Stimulated activated CD8-positive, alpha-beta memory T cell treated with anti-CD3 and anti-CD28 coated beads, Interleukin-4, amount 100 ng/mL, for 4 hours (primary cell): ENCODE measurements at regions not wholly inside any gene's neighbourhood (a gene's known extent, or its start where the extent isn't known, plus 50 kb on each side); places are given as distances from the start of the nearest gene placed in this dataset.
"Not testable (repeated sequence)": the region's sequence is repeated elsewhere in the genome, so short reads cannot be mapped to it uniquely, and the experiment has no call there.

ENCODE experiments used
- DNase-seq, 2 donors: peaks; one replicate each; pipeline ENCODE4 v3.0.0-alpha.2; 2020; ENCODE audit warnings: low read depth in 2 of 2, low spot score in 1 of 2

DNA sequence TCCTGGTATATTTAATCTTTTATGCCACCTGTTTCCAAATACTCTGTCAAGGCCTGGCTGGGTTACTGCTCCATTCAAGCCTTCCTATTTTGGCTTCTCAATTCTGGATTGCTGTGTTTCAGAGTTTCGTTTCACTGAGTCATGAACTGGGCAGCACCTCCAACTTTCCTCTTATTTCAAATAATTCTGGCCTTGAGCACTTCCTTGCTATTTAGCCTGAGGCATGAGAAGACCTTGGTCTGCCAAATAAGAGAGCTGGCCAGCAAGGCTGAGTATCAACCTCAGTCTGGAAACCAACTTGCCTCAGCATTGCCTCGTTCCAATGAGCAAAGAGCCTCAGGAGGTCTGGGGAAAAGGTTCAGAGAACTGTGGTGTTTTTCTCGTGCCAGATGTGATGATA is 66.6 kb downstream of the TNFAIP3 start:
- DNase-seq = no peak

DNA sequence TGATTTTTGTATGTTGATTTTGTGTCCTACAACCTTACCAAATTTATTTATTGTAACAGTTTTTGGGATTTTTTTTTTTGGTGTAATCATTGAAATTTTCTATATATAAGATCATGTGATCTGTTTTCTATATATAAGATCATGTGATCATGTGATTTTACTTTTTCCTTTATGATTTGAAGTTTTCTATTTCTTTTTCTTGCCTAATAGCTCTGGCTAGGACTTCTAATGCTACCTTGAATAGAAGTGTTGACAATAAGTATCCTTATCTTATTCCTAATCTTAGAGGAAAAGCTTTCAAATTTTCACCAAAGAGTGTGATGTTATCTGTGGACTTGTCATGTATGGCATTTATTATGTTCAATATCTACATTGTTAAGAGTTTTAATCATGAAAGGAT is 69.7 kb downstream of the TNFAIP3 start:
- no peak for DNase-seq

DNA sequence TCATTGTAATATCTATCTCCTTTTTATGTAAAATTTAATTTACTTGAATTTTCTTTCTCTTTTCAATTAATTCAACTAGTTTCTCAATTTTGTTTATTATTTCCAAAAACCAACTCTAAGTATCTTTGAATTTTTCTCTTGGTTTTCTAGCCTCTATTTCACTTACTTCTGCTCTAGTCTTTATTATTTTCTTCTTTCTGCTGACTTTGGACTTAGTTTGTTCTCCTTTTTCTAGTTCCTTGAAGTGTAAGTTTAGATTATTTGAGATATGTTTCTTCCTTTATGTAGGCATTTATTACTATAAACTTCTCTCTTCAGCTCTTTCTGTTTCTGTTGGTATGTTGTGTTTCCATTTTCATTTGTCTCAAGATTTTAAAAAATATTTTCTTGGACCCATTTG is 70.8 kb downstream of the TNFAIP3 start:
- DNase-seq = no peak

DNA sequence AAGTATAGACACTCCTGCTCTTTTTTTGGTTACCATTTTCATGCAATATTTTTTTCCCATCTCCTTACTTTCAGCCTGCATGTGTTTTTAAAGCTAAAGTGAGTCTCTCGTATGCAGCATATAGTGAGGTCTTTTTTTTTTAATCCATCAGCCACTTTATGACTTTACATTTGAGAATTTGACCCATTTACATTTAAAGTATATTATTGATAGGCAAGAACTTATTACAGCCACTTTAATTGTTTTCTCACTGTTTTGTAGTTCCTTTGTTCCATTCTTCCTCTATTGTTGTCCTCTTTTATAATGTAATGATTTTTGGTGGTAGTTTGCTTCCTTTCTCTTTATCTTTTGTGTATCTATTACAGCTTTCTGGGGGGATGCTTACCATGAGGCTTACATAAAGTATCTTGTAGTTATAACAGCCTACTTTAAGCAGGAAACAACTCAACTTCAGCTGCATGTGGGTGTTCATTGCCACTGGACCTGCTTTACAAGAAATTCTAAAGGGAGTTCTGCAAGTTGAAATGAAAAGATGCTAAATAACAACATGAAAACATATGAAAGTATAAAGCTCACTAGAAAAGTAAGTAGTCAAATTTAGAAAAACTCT is 71.8 kb downstream of the TNFAIP3 start:
- no peak for DNase-seq

DNA sequence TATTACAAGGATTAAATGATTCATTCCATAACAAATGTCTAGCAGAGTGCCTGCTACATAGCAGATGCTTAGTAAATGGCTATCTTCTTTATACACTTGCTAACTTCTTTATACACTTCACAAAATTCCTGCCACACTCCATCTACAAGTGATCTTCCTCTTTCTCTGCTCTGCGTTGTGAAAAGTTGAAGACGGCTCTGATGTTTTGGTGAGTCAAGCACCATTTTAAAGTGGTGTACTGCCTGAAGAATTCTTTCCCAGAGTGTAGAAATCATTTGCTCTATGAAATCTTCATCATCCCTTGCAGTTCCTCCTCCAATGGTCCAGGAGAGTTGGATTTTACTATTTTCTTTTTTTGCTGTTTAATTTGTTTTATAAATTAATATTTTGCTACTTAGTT is 74.9 kb downstream of the TNFAIP3 start:
- no peak for DNase-seq

DNA sequence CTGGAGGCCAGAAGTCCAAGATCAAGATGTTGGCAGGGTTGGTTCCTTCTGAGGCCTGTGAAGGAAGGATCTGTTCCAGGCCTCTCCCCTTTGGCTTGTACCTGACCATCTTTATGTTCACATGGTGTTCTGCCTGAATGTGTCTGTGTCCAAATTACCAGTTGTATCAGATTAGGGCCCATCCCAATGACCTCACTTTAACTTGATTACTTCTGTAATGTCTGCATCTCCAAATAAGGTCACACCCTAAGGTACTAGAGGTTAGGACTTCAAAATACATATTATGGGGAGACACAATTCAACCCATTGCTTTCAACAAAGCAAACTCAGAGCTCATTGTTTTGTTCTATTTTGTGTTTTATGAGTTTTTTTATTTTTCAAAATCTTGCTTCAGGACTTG is 75.7 kb downstream of the TNFAIP3 start:
- no peak for DNase-seq

DNA sequence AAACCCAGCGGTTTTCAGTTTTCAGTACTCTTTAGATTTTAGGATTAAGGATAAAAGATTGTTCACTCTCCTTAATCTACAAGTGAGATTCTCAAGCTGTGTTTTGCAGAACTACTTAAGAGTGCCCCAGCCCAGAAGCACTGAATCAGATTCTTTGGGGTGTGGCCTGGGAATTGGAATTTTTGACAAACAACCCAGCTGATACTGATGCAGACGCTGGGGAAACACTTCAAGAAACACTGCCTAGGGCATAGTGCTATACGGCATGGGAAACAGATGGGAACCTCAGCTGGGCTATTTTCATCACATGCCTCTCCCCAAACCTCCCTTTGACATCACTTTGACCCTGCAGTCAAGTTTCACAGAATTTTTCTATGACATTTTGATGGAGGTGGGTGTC is 77.3 kb downstream of the TNFAIP3 start:
- not testable (repeated sequence) for DNase-seq

DNA sequence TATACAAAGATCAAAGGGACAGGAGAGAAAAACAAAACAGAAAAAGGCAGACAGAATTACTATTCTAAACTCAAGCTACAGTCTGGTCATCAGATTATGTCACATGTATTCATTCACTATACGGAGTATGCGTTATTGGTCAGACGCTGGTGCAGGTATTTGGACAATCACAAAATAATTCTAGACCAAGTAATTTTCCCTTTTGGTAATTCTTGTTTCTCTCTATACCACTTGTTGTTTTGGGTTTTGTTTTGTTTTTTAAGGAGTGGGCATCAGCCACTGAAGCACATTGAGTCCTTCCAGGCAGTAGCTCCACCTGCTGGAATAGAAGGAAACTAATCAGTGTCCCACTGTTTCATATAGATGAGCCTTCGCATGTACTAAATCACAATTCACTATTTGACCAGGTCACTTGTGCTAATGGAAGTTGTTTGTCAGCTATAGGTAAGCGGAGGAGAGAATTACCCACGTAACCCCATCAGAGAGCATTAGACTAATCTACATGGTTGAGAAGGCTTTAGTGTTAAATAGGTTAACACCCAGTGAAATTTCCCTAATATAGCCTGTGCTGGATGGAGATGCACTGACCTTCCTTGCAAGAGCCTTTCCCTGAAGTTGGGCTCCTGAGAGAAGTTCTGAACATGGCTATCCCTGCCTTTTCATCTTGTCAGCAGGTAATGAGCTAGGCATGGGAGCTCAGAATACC is 77.9 kb downstream of the TNFAIP3 start:
- DNase-seq = no peak

DNA sequence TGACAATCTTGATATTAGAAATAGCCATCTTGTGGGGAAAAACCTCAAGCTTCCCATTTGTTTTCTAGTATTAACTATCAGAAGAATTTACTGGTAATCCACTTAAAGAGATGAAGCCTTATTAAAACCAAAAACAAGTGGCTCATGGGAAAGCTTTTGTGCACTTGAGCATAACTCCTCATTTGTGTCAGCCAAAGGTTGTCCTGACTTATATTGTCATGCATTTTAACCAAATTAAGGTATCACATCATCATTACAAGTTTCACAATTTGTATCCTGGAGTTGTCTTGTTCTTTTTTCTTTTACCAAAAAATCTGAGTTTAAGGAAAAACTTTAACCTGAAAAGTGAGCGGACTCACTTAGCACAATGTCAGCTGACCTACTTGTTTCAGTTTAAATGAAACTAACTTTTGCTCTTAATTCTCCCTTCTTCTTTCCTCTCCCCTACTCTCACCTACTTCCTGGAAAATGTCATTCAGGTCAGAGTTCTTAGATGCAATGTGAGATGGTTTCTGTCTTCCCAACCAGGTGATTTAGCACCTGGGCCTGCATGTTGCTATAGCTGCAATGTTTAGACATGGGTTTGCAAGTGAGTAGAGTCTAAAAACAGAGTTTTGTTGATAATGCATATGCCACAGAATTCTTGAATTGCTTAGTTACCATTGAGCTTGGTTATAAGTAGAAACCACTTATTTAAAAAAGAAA is 82.8 kb downstream of the TNFAIP3 start:
- DNase-seq = no peak

DNA sequence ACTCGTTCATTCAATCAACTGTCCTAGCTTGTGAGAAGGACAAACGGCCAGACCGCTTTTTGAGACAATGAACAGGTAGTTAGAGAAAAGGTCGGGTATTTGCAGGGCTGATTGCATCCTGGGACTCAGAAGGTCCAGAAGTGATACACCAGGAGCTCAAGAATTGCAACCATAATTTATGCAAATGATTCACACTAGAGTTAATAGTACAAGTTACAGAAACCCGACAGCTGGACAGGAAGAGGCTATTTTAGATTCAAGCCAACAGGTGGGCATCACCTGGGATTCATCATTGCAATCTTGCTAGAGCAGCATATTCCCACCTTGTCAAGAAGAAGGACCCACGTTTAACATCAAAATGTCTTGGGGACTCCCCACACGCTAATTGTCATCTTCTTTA is 83.5 kb downstream of the TNFAIP3 start:
- no peak for DNase-seq

DNA sequence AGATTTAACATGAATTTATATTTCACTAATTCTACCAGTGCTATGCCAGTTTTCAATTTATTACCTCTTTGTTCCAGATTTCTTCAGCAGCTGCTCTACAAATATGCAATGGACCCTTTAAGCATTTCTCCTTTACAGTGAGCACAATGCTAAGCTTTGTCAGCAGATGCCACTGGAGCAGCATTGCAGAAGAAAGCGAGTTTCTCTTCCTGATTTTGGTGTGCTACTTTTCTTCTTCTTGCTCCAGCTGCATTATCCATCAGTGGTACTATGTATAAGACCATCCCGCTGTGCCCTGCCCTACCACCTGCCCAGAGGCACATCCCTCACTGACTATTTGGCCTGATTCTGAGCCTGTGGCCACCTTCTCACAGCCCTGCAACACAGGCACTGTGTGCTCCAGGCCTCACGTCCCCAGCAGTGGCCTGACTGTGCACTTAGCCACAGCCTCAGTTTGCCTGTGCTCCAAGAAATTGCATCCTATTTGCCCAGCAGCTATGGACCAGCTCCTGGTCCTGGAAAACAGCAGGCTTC is 84.1 kb downstream of the TNFAIP3 start:
- no peak for DNase-seq

DNA sequence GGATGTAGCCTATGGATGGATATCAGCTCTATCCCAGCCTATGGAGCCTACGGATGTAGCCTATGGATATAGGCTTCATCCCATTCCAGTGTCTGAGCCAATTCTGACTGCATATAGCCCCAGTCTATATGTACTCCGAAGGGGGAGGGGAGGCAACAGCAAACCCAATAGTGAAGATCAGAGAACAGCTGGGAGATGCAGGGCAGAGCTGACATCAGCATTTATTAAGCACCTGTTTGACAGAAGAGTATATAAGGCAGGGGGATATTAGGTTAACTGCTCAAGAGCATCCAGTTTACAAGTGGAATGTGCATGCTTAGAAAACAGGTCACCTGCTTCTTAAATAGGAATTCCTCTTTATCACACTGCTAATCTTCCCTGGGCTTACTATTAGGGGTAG is 85.2 kb downstream of the TNFAIP3 start:
- no peak for DNase-seq

DNA sequence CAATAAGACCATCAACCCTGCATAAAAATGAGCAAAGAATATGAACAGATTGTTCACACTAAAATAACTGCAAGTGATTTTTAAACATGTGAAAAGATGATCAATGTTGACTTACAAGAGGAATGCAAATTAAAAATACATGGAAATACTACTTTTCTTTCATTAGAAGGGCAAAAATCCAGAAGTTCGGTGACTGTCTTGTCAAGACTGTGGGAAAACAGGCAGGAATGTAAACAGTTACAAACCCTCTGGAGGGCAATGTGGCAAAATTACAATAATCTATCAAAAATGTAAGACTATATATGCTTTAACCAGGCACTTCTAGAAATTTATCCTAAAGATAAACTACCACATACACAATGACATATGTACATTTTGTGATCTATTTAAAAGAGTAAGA is 86.7 kb downstream of the TNFAIP3 start:
- no peak for DNase-seq

DNA sequence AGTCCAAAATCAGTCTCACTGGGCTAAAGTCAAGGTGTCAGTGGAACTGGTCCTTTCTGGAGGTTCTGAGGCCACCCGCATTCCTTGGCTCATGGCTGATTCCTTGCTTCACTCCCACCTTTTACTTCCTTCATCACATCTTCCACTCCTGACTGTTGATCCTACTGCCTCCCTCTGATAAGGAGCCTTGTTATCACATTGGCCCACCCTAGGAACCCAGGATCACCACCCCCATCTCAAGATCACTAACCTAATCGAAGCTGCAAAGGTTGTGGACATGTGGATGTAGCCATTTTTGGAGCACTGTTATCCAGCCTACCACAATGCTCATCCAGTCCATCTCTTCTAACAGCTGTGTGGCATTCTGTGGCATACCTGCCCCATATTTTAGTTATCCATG is 87.2 kb downstream of the TNFAIP3 start:
- no peak for DNase-seq

DNA sequence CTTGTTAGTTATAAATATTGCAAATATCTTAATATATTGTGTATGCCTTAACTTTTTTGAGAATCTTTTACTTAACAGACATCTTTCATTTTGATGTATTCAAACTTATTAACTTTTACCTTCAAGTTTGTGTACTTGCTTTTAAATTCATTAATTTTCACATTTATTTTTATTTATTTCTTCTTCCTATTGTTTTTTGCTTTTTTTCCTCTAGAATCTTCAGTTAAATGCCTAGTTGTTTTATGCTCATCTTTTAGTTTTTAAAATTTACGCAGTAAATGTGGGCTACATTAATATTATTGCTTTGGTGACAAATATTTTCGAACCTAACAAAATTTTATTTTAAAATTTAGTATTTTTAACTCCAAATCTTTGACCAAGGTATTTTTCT is 89.0 kb downstream of the TNFAIP3 start:
- DNase-seq = no peak

DNA sequence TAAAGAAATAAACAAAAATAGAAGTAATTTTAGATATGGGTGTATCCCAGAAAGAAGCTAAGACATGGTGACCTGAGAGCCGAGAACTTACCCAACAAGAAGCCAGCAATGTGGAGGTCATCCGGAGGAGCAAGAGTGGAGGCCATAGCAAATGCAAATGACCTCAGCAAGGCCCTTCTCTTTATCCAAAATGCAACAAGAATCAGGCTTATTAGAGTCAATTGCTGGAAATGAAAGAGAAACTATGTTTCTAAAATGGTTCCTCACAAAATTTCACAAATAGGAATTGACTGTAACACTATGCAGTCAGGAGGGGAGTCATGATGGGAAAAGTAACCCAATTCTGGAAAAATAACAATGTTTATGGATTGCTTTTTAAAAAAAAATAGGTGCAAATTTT is 90.4 kb downstream of the TNFAIP3 start:
- DNase-seq = no peak

DNA sequence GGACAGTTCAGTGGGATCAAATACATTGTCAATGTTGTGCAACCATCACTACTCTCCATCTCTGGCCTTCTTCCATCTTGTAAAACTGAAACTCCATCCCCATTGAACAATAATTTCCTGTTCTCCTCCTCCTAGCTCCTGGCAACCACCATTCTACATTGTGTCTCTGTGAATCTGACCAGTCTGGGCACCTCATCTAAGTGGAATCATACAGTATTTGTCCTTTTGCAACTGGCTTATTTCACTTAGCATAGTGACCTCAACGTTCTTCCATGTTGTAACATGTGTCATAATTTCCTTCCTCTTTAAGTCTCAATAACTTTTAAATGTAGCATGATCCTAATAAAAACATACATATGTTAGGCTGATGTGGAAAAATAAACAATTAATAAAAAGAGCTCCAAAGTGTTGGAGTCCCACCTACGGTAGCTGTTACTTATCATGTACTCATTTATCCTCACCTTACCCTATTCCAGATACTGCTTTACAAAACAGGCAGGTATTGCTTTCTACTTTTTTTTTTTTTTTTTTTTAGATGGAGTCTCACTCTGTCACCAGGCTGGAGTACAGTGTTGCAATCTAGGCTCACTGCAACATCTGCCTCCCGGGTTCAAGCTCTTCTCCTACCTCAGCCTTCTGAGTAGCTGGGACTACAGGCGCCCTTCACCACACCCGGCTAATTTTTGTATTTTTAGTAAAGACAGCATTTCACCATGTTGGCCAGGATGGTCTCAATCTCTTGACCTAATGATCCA is 91.9 kb downstream of the TNFAIP3 start:
- DNase-seq = no peak

DNA sequence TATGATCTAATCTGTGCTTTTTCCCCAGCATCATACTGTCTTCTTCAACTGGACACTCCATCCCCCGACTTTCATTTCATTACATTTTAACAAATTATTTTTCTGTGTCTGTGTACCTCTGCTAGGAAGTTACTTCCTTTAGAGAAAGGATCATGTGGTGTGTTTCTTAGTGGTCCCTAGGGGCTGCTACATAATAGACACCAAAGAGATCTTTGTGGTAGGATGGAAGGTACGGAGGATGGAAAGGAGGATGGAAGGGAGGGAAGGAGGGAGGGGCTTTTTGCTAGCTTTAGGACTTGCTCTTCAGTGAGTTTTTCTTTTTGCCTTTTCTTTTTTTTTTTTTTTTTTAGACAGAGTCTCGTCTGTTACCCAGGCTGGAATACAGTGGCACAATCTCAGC is 95.7 kb downstream of the TNFAIP3 start:
- DNase-seq = no peak

DNA sequence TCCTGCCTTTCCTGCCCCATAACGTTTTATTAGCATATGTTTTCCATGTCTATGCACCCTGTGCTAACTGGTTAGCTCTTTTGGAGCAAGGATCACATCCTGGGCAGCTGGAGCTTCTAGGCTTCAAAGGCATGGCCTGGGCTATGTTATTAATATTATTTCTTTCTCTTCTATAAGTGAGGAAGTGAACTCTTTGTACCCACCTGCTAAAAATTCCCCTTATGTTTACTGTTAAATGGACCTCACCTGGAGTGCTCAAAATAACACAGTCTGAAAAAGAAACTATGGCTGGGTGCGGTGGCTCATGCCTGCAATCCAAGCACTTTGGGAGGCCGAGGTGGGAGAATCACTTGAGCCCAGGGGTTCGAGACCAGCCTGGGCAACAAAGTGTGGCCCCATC is 97.8 kb downstream of the TNFAIP3 start:
- DNase-seq = no peak

DNA sequence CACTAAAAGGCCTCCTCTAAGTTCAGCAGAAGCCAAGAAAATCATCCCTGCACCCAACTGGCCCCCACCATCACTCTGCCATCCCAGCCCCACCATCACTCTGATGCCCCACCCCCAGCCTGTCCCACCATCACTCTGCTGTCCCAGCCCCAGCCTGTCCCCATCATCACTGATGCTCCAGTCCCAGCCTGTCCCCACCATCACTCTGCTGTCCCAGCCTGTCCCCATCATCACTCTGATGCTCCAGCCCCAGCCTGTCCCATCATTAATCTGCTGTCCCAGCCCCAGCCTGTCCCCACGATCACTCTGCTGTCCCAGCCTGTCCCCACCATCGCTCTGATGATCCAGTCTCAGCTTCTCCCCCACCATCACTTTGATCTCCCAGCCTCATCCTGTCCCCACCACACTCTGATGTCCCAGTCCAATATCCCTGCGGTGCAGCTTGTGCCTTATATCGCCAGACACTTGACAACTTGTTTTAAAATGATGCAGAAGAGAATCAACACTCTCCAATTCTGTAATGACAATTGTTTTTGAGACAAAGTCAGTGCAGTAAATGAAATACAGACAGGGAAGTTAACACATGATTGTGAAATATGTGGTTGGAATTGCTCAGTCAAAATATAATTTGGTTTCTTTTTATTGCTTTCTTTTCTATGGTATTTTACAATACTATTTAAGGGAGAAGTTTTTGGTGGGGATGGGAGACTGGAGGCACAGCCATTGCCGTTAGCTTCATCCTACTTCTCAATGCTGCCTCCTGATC is 100.8 kb downstream of the TNFAIP3 start:
- no peak for DNase-seq

DNA sequence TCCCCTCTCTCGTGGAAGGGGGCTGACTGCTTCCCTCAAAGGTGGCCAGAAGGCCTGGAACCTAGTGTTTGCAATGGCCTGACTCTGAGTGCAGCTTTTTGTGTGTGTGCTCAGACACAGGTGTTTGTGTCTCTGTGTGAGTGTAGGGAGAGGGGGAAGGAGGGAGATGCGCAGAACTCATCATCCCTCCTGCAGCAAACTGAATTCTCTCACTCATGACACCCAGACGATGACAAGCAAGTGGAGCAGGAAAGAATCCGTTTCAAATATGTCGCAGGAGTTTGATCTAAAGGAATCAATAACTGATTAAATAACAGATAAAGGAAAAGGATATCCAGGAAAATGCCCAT is 101.4 kb downstream of the TNFAIP3 start:
- DNase-seq = no peak
